Cardiac muscle cell (in vitro differentiated cells and primary cell): ENCODE measurements at regions not wholly inside any gene's neighbourhood (a gene's known extent, or its start where the extent isn't known, plus 50 kb on each side); places are given as distances from the start of the nearest gene placed in this dataset.
"Not testable (repeated sequence)": the region's sequence is repeated elsewhere in the genome, so short reads cannot be mapped to it uniquely, and the experiment has no call there.

ENCODE experiments used
- DNase-seq, 2 donors: peaks; one replicate each; pipeline versions ENCODE4 v3.0.0 to v3.0.0-alpha.2; 2010 to 2017; ENCODE audit warnings: low read depth in 1 of 2, low spot score in 1 of 2
- H3K27ac ChIP-seq: fragments of 200-600 bp; sonication (generic); 2 replicates; pipeline ENCODE4 v1.5.1; 2016
- H3K27me3 ChIP-seq: fragments of 200-600 bp; sonication (generic); 2 replicates; pipeline ENCODE4 v1.6.0; 2016; ENCODE audit warnings: control low read depth
- H3K36me3 ChIP-seq: fragments of 200-600 bp; sonication (generic); 2 replicates; pipeline ENCODE4 v1.5.1; 2016; ENCODE audit warnings: control low read depth
- H3K4me1 ChIP-seq: fragments of 200-600 bp; sonication (generic); 2 replicates; pipeline ENCODE4 v1.8.1; 2017; ENCODE audit warnings: low read depth, mild to moderate bottlenecking, mixed run types
- H3K4me3 ChIP-seq: fragments of 200-600 bp; sonication (generic); 2 replicates; pipeline ENCODE4 v1.5.1; 2016; ENCODE audit warnings: mild to moderate bottlenecking
- H3K9me3 ChIP-seq: fragments of 200-600 bp; sonication (generic); 2 replicates; pipeline ENCODE4 v1.5.1; 2017; ENCODE audit warnings: low read depth, mild to moderate bottlenecking, control low read depth
- TF ChIP-seq, protein P1 (sequence below): IDR thresholded peaks from 2 replicates; pipeline ENCODE4 v1.5.1; 2012; ENCODE audit warnings: low read depth, mild to moderate bottlenecking, low read length

DNA sequence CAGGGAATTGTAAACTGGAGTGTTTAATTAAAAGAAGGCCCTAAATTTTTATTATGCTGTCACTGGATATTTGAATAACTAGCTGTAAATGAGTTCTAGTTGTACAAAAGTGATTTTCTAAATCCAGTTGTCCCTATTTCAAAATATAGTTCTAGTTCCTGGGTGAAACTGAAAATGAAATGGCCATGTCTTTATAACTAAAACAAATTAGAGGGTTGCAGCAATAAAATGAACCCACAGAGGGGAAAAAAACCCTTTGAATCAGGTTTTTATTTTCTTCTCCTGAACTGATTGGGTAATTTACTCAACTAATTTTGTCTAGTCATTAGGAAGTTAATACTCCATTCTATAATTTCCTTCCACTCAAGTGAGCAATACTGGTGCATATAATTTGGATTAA, 55.6 kb upstream of the MAP4K3 start:
- Histone ChIP-seq H3K9me3 (no peaks in the 10 kb centered on the region), H3K36me3 (no peaks in the 10 kb centered on the region), H3K27ac (no peak overlapping the region), H3K27me3 (no peaks in the 10 kb centered on the region), H3K4me1 (no peaks in the 10 kb centered on the region), H3K4me3 (no peak overlapping the region)
- TF ChIP-seq, protein P1, sequence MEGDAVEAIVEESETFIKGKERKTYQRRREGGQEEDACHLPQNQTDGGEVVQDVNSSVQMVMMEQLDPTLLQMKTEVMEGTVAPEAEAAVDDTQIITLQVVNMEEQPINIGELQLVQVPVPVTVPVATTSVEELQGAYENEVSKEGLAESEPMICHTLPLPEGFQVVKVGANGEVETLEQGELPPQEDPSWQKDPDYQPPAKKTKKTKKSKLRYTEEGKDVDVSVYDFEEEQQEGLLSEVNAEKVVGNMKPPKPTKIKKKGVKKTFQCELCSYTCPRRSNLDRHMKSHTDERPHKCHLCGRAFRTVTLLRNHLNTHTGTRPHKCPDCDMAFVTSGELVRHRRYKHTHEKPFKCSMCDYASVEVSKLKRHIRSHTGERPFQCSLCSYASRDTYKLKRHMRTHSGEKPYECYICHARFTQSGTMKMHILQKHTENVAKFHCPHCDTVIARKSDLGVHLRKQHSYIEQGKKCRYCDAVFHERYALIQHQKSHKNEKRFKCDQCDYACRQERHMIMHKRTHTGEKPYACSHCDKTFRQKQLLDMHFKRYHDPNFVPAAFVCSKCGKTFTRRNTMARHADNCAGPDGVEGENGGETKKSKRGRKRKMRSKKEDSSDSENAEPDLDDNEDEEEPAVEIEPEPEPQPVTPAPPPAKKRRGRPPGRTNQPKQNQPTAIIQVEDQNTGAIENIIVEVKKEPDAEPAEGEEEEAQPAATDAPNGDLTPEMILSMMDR: no peak
- no peak for DNase-seq

DNA sequence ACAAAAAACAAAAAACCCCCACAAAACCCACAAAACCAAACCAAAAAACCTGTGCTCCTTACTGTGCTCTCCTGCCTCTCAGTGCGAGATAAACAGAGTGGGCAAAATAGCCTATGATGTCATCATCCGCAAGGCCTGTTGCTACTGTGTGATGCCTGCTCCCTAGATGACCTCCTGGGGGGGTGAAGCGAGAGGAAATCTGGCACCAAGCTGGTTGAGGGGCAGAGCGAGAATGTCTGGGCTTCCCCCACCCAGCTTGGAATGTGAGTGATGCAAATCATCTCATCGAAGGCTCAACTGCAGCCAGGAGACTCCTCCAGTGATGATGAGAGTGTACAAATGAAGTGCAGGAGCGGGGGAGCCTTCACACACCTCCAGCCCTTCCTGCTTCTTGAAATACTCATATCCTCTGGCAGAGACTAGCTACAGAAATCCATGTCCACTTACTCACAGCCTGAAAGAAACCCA, 57.7 kb upstream of the MAP4K3 start:
- TF ChIP-seq, protein P1: no peak
- Histone ChIP-seq H3K9me3 (no peaks in the 10 kb centered on the region), H3K27me3 (no peaks in the 10 kb centered on the region), H3K4me3 (no peak overlapping the region), H3K4me1 (no peaks in the 10 kb centered on the region), H3K36me3 (no peaks in the 10 kb centered on the region), H3K27ac (no peak overlapping the region)
- DNase-seq: peak in 1 of 2 donors; percentile 97

DNA sequence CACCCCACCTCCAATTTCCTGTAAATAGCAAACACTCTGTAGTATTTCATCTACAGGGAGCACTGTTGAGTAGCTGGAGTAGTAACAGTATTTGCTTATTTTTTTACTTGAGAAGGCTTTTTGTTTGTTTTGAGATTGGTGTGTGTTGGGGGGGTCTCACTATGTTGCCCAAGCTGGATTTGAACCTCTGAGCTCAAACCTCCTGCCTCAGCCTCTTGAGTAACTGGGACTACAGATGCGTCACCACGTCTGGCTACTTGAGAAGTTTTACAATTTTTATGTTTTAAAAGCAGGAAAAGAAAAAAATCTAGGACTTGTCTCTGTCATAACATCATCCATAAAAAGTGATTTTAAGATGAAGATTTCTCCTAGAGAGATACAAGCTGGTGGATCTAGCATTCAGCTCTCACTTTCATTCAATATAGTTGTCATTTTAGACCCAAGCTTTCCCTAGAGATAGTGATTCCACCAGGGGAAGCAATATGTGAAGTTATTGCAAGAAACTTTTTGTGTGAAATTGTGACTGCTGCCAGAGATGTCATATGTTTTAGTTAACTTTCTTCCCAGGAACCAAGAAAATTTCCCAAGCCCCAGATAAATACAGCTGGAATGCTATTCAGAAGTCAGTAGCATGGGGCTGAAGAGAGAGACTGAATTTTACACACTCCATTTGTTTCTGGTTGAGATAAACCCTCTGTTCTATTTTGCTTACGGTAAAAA, 60.2 kb upstream of the MAP4K3 start:
- no peak overlapping the region for H3K4me3 ChIP-seq
- no peaks in the 10 kb centered on the region for H3K27me3 ChIP-seq
- TF ChIP-seq, protein P1: no peak
- no peaks in the 10 kb centered on the region for H3K4me1 ChIP-seq
- H3K36me3 ChIP-seq: no peaks in the 10 kb centered on the region
- H3K27ac ChIP-seq: no peak overlapping the region
- H3K9me3 ChIP-seq: no peaks in the 10 kb centered on the region
- peak in 1 of 2 donors; percentile 76 for DNase-seq

DNA sequence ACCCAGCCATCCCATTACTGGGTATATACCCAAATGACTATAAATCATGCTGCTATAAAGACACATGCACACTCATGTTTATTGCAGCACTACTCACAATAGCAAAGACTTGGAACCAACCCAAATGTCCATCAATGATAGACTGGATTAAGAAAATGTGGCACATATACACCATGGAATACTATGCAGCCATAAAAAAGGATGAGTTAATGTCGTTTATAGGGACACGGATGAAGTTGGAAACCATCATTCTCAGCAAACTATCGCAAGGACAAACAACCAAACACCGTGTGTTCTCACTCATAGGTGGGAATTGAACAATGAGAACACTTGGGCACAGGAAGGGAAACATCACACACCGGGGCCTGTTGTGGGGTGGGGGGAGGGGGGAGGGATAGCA, 61.1 kb upstream of the MAP4K3 start:
- not testable (repeated sequence) for DNase-seq, H3K27ac ChIP-seq, H3K4me3 ChIP-seq, H3K9me3 ChIP-seq, H3K4me1 ChIP-seq, H3K27me3 ChIP-seq, H3K36me3 ChIP-seq

DNA sequence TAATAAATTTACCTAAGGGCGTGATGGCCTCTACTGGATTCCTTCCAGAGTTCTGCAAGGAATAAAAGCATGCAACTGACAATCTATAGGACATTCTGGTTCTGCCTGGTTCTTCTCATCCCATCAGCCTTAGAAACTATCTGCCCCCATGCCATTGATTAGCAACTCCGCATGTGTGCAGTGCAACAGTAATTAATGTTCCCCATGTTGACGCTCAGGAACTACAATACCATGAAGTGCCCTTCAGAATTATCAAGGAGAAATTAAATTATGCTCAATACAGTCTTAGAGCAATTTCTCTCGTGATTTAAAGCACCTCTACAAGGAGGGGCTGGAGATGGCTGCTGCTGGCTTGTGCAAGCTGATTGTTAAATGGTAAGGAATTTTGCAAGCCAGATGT, 61.7 kb upstream of the MAP4K3 start:
- TF ChIP-seq, protein P1: no peak
- no peak for DNase-seq
- H3K9me3 ChIP-seq: no peaks in the 10 kb centered on the region
- no peak overlapping the region for H3K4me3 ChIP-seq
- H3K27me3 ChIP-seq: no peaks in the 10 kb centered on the region
- H3K4me1 ChIP-seq: no peaks in the 10 kb centered on the region
- H3K27ac ChIP-seq: no peak overlapping the region
- no peaks in the 10 kb centered on the region for H3K36me3 ChIP-seq

DNA sequence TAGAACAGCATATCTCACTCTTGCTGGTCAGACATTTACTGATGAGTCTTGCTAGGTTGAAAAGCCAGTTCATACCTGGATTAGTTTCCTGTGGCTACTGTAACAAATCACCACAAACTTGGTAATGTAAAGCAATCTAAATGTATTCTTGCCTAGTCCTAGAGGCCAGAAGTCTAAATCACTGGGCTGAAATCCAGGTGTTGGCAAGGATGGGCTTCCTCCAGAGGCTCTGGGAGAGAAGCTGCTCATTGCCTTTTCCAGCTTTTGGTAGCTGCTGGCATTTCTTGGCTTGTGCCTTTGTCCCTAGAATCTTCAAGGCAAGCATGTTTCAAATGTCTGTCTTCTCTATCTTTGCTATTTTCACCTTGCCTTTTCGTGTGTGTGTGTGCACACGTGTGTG, 62.3 kb upstream of the MAP4K3 start:
- Histone ChIP-seq H3K27ac (no peak overlapping the region), H3K9me3 (no peaks in the 10 kb centered on the region), H3K27me3 (no peaks in the 10 kb centered on the region), H3K4me3 (no peak overlapping the region), H3K36me3 (no peaks in the 10 kb centered on the region), H3K4me1 (no peaks in the 10 kb centered on the region)
- peak in 1 of 2 donors; percentile 52 for DNase-seq
- TF ChIP-seq, protein P1: no peak
